HL-60 (cell line): ENCODE measurements at regions not wholly inside any gene's neighbourhood (a gene's known extent, or its start where the extent isn't known, plus 50 kb on each side); places are given as distances from the start of the nearest gene placed in this dataset.

ENCODE experiments used
- DNase-seq, 2 experiments: peaks; one replicate each; pipeline ENCODE4 v3.0.0-alpha.2; 2010 to 2020; ENCODE audit warnings: low read depth in 1 of 2, low spot score in 1 of 2
- H3K27ac ChIP-seq: fragments of 250-450 bp; sonication (Bioruptor Pico); replicated peaks from 2 replicates; pipeline ENCODE4 v1.5.1; 2020; ENCODE audit warnings: mild to moderate bottlenecking, moderate library complexity
- H3K27me3 ChIP-seq: fragments of 250-450 bp; sonication (Bioruptor Pico); 2 replicates; pipeline ENCODE4 v1.5.1; 2021; ENCODE audit warnings: mild to moderate bottlenecking, moderate library complexity; ENCODE audit not compliant: insufficient read depth, poor library complexity, severe bottlenecking
- H3K4me3 ChIP-seq: replicated peaks from 2 replicates; pipeline ENCODE4 v1.5.1; 2011; ENCODE audit warnings: mild to moderate bottlenecking, control low read depth, low read length; ENCODE audit not compliant: insufficient read depth
- CTCF ChIP-seq: IDR thresholded peaks from one replicate; pipeline ENCODE4 v1.5.1; 2011; ENCODE audit warnings: low read length, control low read depth, inconsistent platforms; ENCODE audit not compliant: insufficient read depth
- GABPA ChIP-seq: IDR thresholded peaks from 2 replicates; pipeline ENCODE4 v1.6.1; 2012; ENCODE audit warnings: low read depth
- POLR2AphosphoS5 ChIP-seq: IDR thresholded peaks from 2 replicates; pipeline ENCODE4 v1.6.1; 2012; ENCODE audit warnings: low read depth
- REST ChIP-seq: IDR thresholded peaks from 2 replicates; pipeline ENCODE4 v1.6.1; 2012; ENCODE audit warnings: low read depth; ENCODE audit not compliant: insufficient replicate concordance
- SPI1 ChIP-seq: IDR thresholded peaks from 2 replicates; pipeline ENCODE4 v1.6.1; 2012; ENCODE audit warnings: low read depth, mild to moderate bottlenecking, borderline replicate concordance

GRCh38 chr20:11672959-11673358 is 244.7 kb upstream of the BTBD3 start:
- TF ChIP-seq SPI1 (no peak), CTCF (no peak), POLR2AphosphoS5 (no peak), REST (no peak), GABPA (no peak)
- no peak for DNase-seq

GRCh38 chr20:11675920-11676629 is 241.6 kb upstream of the BTBD3 start:
- Histone ChIP-seq H3K27ac (no peak overlapping the region), H3K27me3 (peaks cover 3% of the 10 kb centered on the region), H3K4me3 (no peak overlapping the region)
- no peak for TF ChIP-seq SPI1
- TF ChIP-seq POLR2AphosphoS5, result no peak
- no peak for TF ChIP-seq GABPA
- no peak for TF ChIP-seq CTCF
- no peak for DNase-seq

More at GRCh38 chr20:11672959-11673358, 244.7 kb upstream of the BTBD3 start:
- Histone ChIP-seq H3K27ac (no peak overlapping the region), H3K27me3 (peaks cover 3% of the 10 kb centered on the region), H3K4me3 (no peak overlapping the region)

- peak in 1 of 2 experiments; percentile 33 for DNase-seq
- H3K27me3 ChIP-seq, result peaks cover 3% of the 10 kb centered on the region
- no peak overlapping the region for H3K27ac ChIP-seq
- no peak overlapping the region for H3K4me3 ChIP-seq
- TF ChIP-seq CTCF (peak; percentile 83), GABPA (no peak)
Observed at GRCh38 chr20:11676630-11677287, 240.9 kb upstream of the BTBD3 start.

GRCh38 chr20:11677428-11677827 is 240.3 kb upstream of the BTBD3 start:
- Histone ChIP-seq H3K4me3 (no peak overlapping the region), H3K27ac (no peak overlapping the region), H3K27me3 (peaks cover 3% of the 10 kb centered on the region)
- no peak for DNase-seq
- TF ChIP-seq REST (no peak), SPI1 (no peak), POLR2AphosphoS5 (no peak), CTCF (no peak), GABPA (no peak)
